Activated T-helper 2 cell treated with anti-CD3 and anti-CD28 coated beads, Interferon-gamma antibody, Interleukin-2, Interleukin-4, amounts not matched to agents 10 μg/mL and 5 μg/mL and 100 μg/mL, durations not matched to agents 14 hours and 24 hours and 36 hours (primary cell): ENCODE measurements at regions not wholly inside any gene's neighbourhood (a gene's known extent, or its start where the extent isn't known, plus 50 kb on each side); places are given as distances from the start of the nearest gene placed in this dataset.

Source experiments
- DNase-seq: peaks from one replicate; pipeline ENCODE4 v3.0.0; 2021; ENCODE audit warnings: low spot score
- H3K27ac Mint-ChIP-seq: one replicate; pipeline ENCODE4 v1.8.0; 2021; ENCODE audit warnings: mixed read lengths
- H3K27me3 Mint-ChIP-seq: one replicate; pipeline ENCODE4 v1.8.0; 2021; ENCODE audit warnings: low read depth, mixed read lengths
- H3K36me3 Mint-ChIP-seq: one replicate; pipeline ENCODE4 v1.8.0; 2021; ENCODE audit warnings: low read depth, mixed read lengths
- H3K4me1 Mint-ChIP-seq: one replicate; pipeline ENCODE4 v1.8.0; 2021; ENCODE audit warnings: low read depth, mixed read lengths
- H3K4me3 Mint-ChIP-seq: one replicate; pipeline ENCODE4 v1.8.0; 2021; ENCODE audit warnings: low read depth, mild to moderate bottlenecking, moderate library complexity, mixed read lengths
- H3K9me3 Mint-ChIP-seq: one replicate; pipeline ENCODE4 v1.8.0; 2021; ENCODE audit warnings: mixed read lengths
- intact Hi-C: fragments of 100-400 bp; cut with micrococcal nuclease; formaldehyde crosslinking; loops from one replicate; pipeline ENCODE4 v1.15.1; 2023

DNA sequence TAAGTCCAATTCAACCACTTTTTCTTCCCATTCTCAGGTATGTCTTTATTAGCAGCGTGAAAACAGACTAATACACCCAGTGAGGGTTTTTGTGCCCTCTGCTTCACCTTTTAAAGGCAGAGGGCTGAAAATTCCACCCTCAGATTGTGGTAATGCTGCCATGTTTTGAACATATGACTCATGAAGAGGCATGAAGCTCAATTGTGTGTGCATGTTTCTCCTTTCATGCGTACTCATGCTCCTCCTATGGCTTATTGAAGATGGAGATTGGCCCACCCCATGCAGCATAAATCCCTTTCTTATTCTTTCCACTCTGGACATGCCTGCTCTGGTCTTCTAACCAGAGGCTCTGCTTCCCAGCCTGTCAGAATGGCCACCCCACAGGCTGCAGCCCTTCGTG is 168.0 kb upstream of the PRKCQ start:
- Mint-ChIP-seq H3K36me3 (no peaks in the 10 kb centered on the region), H3K9me3 (peaks cover 5% of the 10 kb centered on the region), H3K4me3 (no peak overlapping the region), H3K4me1 (no peaks in the 10 kb centered on the region), H3K27me3 (peaks cover 12% of the 10 kb centered on the region), H3K27ac (no peak overlapping the region)
- intact Hi-C loops: no loop called here
- no peak for DNase-seq

DNA sequence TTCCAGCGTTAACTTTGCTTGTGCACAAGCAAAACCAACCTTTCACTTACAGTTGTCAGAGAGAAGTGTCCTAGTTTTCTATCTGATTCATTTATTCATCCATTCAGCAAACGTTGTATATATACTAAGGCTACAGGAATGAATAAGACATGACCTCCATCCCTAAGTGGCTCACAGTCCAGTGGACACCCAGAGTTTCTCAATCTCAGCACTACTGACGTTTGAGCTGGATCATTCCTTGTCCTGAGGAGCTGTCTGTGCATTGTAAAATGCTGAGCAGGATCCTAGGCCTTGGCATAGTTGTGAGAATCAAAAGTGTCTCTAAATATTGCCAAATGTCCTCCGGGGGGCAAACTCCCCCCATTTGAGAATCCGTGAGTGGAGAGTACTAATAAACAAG is 166.7 kb upstream of the PRKCQ start:
- no peak overlapping the region for H3K4me3 Mint-ChIP-seq
- no peak overlapping the region for H3K27ac Mint-ChIP-seq
- DNase-seq: no peak
- H3K36me3 Mint-ChIP-seq: no peaks in the 10 kb centered on the region
- peaks cover 5% of the 10 kb centered on the region for H3K9me3 Mint-ChIP-seq
- intact Hi-C loops: no loop called here
- peaks cover 15% of the 10 kb centered on the region for H3K27me3 Mint-ChIP-seq
- H3K4me1 Mint-ChIP-seq: no peaks in the 10 kb centered on the region

DNA sequence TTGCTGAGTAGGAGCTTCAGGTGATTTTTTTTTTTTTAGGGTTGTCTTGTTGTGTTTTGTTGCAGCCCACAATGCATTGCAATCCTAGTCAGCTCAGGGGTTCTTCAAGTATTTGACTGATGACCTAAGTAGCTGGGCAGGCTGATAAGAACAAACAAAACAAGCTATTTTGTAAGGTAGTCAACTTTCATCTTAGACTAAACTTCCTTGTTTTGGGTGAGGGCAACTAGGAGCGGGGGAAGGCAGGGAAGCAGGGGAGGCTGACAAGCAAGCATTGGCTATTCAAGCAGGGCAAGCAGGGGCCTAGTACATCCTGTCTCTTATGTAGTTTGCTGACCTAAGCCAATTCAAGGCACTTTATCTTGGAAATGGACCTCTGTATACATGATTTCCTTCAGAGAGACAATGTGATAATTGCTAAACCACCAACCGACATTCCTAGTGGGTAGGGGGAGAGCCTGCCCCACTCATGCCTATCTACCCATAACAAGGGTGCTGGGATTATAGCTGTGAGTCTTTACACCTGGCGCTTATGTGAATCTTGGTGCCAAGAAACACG is 163.3 kb upstream of the PRKCQ start:
- Mint-ChIP-seq H3K4me3 (no peak overlapping the region), H3K27ac (no peak overlapping the region), H3K36me3 (no peaks in the 10 kb centered on the region), H3K9me3 (no peaks in the 10 kb centered on the region), H3K4me1 (no peaks in the 10 kb centered on the region), H3K27me3 (peaks cover 21% of the 10 kb centered on the region)
- intact Hi-C loops: no loop called here
- DNase-seq: no peak

DNA sequence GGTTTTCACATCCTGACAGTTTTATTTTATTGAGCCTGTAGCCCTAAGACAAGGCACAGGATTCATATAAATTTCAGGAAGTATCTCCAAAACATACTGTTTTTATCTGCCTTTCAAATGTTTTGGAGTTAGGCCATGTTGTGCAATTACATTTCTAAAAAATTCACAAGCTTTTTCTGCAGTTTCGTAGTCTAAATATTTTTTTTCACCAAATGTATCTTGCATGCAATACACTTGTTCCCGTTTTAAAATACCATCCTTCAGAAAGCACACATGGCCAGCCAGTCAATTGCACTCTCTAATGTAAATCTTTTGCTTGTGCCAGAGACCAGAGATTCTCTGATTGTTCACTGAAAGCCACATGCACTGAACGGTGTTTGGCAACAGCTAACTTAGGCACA is 161.5 kb upstream of the PRKCQ start:
- Mint-ChIP-seq H3K27me3 (peaks cover 26% of the 10 kb centered on the region), H3K27ac (no peak overlapping the region), H3K4me3 (no peak overlapping the region), H3K9me3 (no peaks in the 10 kb centered on the region), H3K36me3 (no peaks in the 10 kb centered on the region), H3K4me1 (peaks cover 4% of the 10 kb centered on the region)
- intact Hi-C loops: no loop called here
- DNase-seq: no peak

DNA sequence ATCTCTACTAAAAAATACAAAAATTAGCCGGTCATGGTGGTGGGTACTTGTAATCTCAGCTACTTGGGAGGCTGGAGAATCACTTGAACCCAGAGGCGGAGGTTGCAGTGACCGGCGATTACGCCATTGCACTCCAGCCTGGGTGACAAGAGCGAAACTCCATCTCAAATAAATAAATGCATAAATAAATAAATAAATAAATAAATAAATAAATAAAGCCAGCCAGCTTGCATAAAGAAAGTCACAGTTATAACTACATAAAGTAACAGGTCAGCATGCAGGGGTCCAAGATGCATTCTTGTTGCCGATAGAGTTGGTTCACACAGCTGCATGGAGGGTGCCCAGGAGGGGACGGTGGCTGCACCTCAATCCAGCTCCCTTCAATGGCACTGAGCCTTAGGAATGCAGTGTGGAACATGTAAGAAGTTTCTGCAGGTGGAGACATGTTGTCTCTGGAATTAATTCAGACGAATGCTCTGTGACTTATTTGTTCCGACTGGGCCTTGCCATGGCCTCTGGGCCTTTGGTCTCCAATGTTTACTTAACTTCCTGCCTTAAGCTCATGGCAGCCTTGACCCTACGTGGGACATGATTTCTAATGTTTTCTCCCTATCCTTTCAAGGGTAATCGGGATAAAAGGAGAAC is 159.6 kb upstream of the PRKCQ start:
- intact Hi-C loops: no loop called here
- Mint-ChIP-seq H3K27me3 (peaks cover 25% of the 10 kb centered on the region), H3K27ac (no peak overlapping the region), H3K36me3 (no peaks in the 10 kb centered on the region), H3K4me3 (no peak overlapping the region), H3K9me3 (no peaks in the 10 kb centered on the region), H3K4me1 (peaks cover 4% of the 10 kb centered on the region)
- no peak for DNase-seq

DNA sequence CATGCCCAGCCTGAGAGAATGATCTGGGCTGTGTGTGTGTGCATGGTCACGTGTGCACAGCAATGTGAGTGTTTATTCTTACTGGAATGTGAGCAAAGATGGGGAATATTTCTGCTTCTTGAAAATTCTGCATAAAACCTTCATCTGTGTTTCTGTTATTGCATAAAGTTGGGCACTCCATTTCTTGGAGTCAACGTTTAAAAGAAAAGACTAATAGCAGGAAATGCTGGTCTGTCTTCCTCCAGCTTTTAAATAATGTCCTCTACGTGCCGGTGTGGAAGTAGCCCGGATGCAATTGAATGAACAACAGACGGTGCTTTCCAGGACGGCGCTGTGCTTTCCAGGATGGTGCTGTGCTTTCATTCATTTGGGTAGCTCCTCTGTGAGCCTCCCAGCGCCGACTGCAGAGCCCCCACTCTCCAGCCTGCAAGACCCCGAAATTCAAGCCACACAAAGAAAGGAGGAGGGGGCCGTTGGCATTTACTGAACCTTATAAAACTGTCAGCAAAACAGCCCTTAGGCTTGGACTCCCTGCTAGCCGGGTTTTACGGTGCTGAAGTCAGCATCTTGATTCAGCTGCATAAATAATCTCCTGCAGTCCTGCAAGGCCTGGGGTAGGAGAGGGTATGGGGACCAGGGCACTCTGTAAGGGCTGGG is 158.2 kb upstream of the PRKCQ start:
- Mint-ChIP-seq H3K27ac (no peak overlapping the region), H3K27me3 (peaks cover 21% of the 10 kb centered on the region), H3K4me1 (peaks cover 4% of the 10 kb centered on the region), H3K4me3 (no peak overlapping the region), H3K36me3 (no peaks in the 10 kb centered on the region), H3K9me3 (no peaks in the 10 kb centered on the region)
- intact Hi-C loops: no loop called here
- DNase-seq: no peak

DNA sequence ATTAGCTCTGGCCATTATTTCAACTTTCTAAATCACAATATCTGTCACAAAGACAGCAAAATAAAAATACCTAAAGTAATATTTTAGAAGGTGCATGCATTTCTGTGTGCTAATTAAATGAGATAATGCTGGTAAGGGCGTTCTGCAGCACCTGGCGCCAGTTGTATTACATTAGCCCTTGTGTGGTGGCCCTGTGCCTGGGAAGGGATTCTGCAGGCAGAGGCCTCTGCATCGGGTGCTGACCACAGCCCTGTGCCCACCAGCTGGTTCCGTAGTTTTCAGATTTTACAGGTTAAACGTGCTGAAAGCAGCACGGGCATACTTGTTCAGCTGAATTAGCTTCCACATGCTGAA is 157.7 kb upstream of the PRKCQ start:
- H3K4me1 Mint-ChIP-seq: peaks cover 4% of the 10 kb centered on the region
- no peak overlapping the region for H3K27ac Mint-ChIP-seq
- H3K27me3 Mint-ChIP-seq: peaks cover 25% of the 10 kb centered on the region
- no peaks in the 10 kb centered on the region for H3K9me3 Mint-ChIP-seq
- intact Hi-C loops: no loop called here
- H3K4me3 Mint-ChIP-seq: no peak overlapping the region
- no peak for DNase-seq
- H3K36me3 Mint-ChIP-seq: no peaks in the 10 kb centered on the region

DNA sequence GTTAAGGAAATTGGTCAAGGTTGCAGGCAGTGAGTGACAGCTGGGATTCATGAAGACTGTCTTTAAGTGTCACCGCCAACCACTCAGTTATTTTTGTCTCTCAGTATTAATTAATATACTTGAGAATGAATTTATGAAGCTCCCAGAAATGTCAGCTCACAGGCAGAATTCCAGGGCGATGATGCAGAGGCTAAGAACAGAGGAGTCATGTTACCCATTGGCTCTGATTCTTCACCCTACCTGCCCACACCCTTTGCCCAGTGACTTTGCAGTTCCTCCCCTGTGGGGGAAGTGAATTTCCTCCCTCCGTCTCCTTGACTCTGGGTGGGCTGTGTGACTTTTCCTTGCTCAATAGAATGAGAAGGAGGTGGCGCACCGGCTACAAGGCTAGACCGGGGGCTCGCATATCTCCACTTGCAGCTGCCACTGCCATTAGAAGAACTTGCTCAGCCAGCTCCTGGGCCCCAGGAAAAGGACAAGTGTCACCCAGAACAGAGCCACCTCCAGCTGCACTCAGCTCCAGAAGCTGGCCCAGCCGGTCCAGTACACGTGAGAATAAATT is 157.1 kb upstream of the PRKCQ start:
- intact Hi-C loops: no loop called here
- Mint-ChIP-seq H3K4me1 (peaks cover 4% of the 10 kb centered on the region), H3K27ac (no peak overlapping the region), H3K4me3 (no peak overlapping the region), H3K9me3 (no peaks in the 10 kb centered on the region), H3K27me3 (peaks cover 24% of the 10 kb centered on the region), H3K36me3 (no peaks in the 10 kb centered on the region)
- DNase-seq: no peak

DNA sequence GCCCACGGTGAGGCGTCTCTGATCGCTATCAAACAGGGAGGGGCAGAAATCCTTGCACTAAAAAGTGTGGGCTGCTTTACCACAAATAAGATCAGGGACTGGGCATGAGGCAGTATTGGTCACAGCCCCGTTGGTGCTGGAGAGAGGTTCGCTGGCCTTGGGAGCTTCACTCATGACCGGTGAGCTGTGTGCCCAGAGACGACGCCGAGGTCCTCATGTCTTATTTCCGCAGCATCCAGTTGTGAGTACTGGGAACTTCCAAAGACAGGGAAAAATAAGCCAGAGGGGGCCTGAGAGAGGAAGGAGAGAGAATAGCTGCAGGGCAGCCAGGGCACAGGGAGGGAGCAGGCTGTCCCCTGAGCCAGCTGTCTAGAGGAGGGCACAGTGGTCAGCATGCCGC is 154.2 kb upstream of the PRKCQ start:
- H3K9me3 Mint-ChIP-seq: no peaks in the 10 kb centered on the region
- H3K4me1 Mint-ChIP-seq: peaks cover 4% of the 10 kb centered on the region
- intact Hi-C loops: no loop called here
- no peak overlapping the region for H3K27ac Mint-ChIP-seq
- peaks cover 34% of the 10 kb centered on the region for H3K27me3 Mint-ChIP-seq
- no peaks in the 10 kb centered on the region for H3K36me3 Mint-ChIP-seq
- no peak for DNase-seq
- no peak overlapping the region for H3K4me3 Mint-ChIP-seq

DNA sequence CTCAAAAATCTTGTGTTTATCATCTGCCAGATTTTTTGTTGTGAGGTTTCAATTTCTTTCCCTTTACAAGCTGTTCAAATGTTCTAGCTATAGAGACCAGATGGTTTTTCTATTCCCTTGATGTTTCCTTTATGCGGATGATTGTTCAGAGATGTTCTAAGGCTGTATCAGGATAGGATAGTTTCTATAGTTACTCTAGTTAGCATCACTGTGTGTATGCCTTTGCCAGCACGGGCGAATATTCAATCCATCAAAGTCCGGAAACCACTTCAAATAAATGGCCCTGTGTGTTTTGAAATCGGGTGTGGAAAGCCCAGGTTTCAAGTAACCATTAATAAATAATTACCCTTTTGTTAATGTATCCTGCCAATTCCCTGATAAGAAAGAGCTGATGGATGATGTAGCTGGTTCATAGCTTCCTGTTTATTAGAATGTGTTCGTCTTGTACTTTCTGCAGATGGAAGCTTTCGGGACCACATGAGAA is 149.8 kb upstream of the PRKCQ start:
- intact Hi-C loops: no loop called here
- Mint-ChIP-seq H3K27me3 (peaks cover 46% of the 10 kb centered on the region), H3K9me3 (no peaks in the 10 kb centered on the region), H3K4me3 (no peak overlapping the region), H3K27ac (no peak overlapping the region), H3K36me3 (no peaks in the 10 kb centered on the region), H3K4me1 (no peaks in the 10 kb centered on the region)
- no peak for DNase-seq

DNA sequence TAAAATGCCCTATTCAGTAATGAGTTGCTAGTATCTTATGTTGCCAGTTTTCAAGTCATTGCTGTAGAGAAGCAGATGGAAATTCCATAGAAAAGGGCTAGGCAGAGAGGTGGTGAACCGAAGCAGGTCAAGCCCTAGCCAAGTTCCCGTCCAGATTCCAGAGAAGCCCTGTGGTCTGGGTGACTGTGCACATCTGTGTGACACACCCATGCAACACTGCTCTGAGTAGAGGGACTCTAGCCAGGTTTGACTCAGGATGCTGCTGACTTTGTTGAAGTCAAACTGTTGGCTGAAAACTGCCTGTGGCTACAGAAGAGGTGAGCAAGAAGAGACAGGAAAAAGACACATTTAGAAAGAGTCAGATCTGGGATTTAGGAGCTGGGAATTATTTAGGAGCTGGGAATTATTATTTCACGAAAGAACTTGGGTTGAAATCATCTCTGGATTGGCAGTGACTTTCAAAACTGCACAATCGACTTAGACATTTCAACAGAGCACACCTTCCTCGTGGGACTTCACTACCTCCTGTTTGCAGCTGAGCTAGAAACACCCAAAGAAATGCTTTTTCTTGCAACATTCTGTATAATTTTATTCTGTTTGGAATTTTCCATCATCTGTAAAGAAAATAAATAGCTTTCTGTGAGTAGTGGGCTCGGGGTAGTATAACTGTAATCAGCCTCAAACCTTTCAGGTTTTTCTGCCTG is 149.1 kb upstream of the PRKCQ start:
- Mint-ChIP-seq H3K27ac (no peak overlapping the region), H3K4me1 (no peaks in the 10 kb centered on the region), H3K27me3 (peaks cover 50% of the 10 kb centered on the region)

DNA sequence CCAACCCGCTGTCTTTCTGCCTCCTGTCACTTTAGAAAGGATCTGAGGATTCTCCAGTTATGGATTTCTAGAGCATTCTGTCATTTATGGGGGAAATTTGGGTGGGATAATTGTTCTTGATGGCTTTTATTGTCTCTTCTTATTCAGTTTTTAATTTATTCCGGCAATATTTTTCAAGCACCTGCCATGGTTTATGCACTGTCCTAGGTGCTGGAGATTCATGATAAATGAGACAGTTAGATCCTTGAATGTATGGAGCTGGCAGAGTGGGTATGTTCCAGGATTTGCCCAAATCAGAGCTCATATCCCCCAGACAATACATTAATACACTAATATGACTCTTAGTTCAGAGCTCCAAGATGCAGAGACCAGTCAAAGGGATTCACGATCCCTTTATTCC is 146.8 kb upstream of the PRKCQ start:
- DNase-seq: no peak
- Mint-ChIP-seq H3K27me3 (peaks cover 56% of the 10 kb centered on the region), H3K4me3 (no peak overlapping the region), H3K9me3 (no peaks in the 10 kb centered on the region), H3K36me3 (no peaks in the 10 kb centered on the region), H3K4me1 (peaks cover 3% of the 10 kb centered on the region), H3K27ac (no peak overlapping the region)
- intact Hi-C loops: no loop called here

More for the DNA sequence above, 149.1 kb upstream of the PRKCQ start:
- Mint-ChIP-seq H3K9me3 (no peaks in the 10 kb centered on the region), H3K36me3 (no peaks in the 10 kb centered on the region), H3K4me3 (no peak overlapping the region)
- DNase-seq: no peak
- intact Hi-C loops: no loop called here

DNA sequence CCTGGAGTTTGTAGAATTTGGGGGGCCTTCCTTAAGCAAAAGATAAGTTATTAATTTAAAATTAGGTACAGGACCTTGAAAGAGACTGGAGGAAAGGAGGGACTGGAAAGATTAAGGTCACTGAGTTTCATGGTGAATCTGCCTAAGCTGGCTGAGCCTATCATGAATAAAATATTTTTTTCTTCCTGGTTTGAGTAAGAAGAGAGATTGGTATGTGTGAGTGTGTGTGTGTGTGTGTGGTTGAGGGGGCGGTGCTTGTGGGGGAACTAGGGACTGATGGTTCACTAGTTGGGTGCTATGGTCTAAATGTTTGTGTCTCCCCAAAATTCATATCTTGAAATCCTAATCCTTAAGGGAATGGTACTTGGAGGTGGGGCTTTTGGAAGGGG is 142.5 kb upstream of the PRKCQ start:
- intact Hi-C loops: no loop called here
- peaks cover 48% of the 10 kb centered on the region for H3K27me3 Mint-ChIP-seq
- no peaks in the 10 kb centered on the region for H3K9me3 Mint-ChIP-seq
- no peaks in the 10 kb centered on the region for H3K36me3 Mint-ChIP-seq
- no peak overlapping the region for H3K4me3 Mint-ChIP-seq
- DNase-seq: no peak
- no peak overlapping the region for H3K27ac Mint-ChIP-seq
- H3K4me1 Mint-ChIP-seq: peaks cover 7% of the 10 kb centered on the region
